ENCODE measurements at regions not wholly inside any gene's neighbourhood (a gene's known extent, or its start where the extent isn't known, plus 50 kb on each side); places are given as distances from the start of the nearest gene placed in this dataset.
"Not testable (repeated sequence)": the region's sequence is repeated elsewhere in the genome, so short reads cannot be mapped to it uniquely, and the experiment has no call there.

- Histone ChIP-seq H3K4me3 (ENCODE audit: insufficient read depth, low read depth, low read length) (no peak overlapping the region), H3K36me3 (replicated peaks; ENCODE audit: control insufficient read depth, insufficient read depth, low read length) (no peaks in the 10 kb centered on the region), H3K27me3 (ENCODE audit: control insufficient read depth, insufficient read depth, low read length) (no peaks in the 10 kb centered on the region)
- DNase-seq: no peak
Measured at GRCh38 chr2:223315813-223316212, 263.8 kb downstream of the KCNE4 start.

- Histone ChIP-seq H3K4me3 (ENCODE audit: insufficient read depth, low read depth, low read length) (no peak overlapping the region), H3K27me3 (ENCODE audit: control insufficient read depth, insufficient read depth, low read length) (no peaks in the 10 kb centered on the region), H3K36me3 (replicated peaks; ENCODE audit: control insufficient read depth, insufficient read depth, low read length) (no peaks in the 10 kb centered on the region)
- DNase-seq: no peak
Measured at GRCh38 chr2:223316342-223316741, 264.4 kb downstream of the KCNE4 start.

GRCh38 chr2:223319601-223320000 lies 267.6 kb downstream of the KCNE4 start:
- H3K4me3 ChIP-seq (ENCODE audit: insufficient read depth, low read depth, low read length): no peak overlapping the region
- no peak for DNase-seq
- H3K27me3 ChIP-seq (ENCODE audit: control insufficient read depth, insufficient read depth, low read length): no peaks in the 10 kb centered on the region
- no peaks in the 10 kb centered on the region for H3K36me3 ChIP-seq (replicated peaks; ENCODE audit: control insufficient read depth, insufficient read depth, low read length)

- Histone ChIP-seq H3K36me3 (replicated peaks; ENCODE audit: control insufficient read depth, insufficient read depth, low read length) (no peaks in the 10 kb centered on the region), H3K27me3 (ENCODE audit: control insufficient read depth, insufficient read depth, low read length) (no peaks in the 10 kb centered on the region), H3K4me3 (ENCODE audit: insufficient read depth, low read depth, low read length) (no peak overlapping the region)
- DNase-seq: no peak
Measured at GRCh38 chr2:223324402-223324801, 272.4 kb downstream of the KCNE4 start.

GRCh38 chr2:223328578-223328977 lies 273.6 kb downstream of the SCG2 start:
- Histone ChIP-seq H3K27me3 (ENCODE audit: control insufficient read depth, insufficient read depth, low read length) (no peaks in the 10 kb centered on the region), H3K36me3 (replicated peaks; ENCODE audit: control insufficient read depth, insufficient read depth, low read length) (no peaks in the 10 kb centered on the region), H3K4me3 (ENCODE audit: insufficient read depth, low read depth, low read length) (no peak overlapping the region)
- DNase-seq: no peak

GRCh38 chr2:223330747-223331146 lies 271.4 kb downstream of the SCG2 start:
- not testable (repeated sequence) for H3K4me3 ChIP-seq (ENCODE audit: insufficient read depth, low read depth, low read length)

GRCh38 chr2:223338016-223338415 lies 264.1 kb downstream of the SCG2 start:
- H3K4me3 ChIP-seq (ENCODE audit: insufficient read depth, low read depth, low read length): no peak overlapping the region
- DNase-seq: no peak
- no peaks in the 10 kb centered on the region for H3K36me3 ChIP-seq (replicated peaks; ENCODE audit: control insufficient read depth, insufficient read depth, low read length)
- H3K27me3 ChIP-seq (ENCODE audit: control insufficient read depth, insufficient read depth, low read length): no peaks in the 10 kb centered on the region

More at GRCh38 chr2:223330747-223331146, 271.4 kb downstream of the SCG2 start:
- H3K27me3 ChIP-seq (ENCODE audit: control insufficient read depth, insufficient read depth, low read length); H3K36me3 ChIP-seq (replicated peaks; ENCODE audit: control insufficient read depth, insufficient read depth, low read length); DNase-seq: not testable (repeated sequence)

- H3K4me3 ChIP-seq (ENCODE audit: insufficient read depth, low read depth, low read length): no peak overlapping the region
- no peak for DNase-seq
- no peaks in the 10 kb centered on the region for H3K36me3 ChIP-seq (replicated peaks; ENCODE audit: control insufficient read depth, insufficient read depth, low read length)
- H3K27me3 ChIP-seq (ENCODE audit: control insufficient read depth, insufficient read depth, low read length): no peaks in the 10 kb centered on the region
Measured at GRCh38 chr2:223357076-223357475, 245.1 kb downstream of the SCG2 start.

GRCh38 chr2:223363085-223363484 lies 239.1 kb downstream of the SCG2 start:
- H3K27me3 ChIP-seq (ENCODE audit: control insufficient read depth, insufficient read depth, low read length): no peaks in the 10 kb centered on the region
- no peak for DNase-seq
- no peaks in the 10 kb centered on the region for H3K36me3 ChIP-seq (replicated peaks; ENCODE audit: control insufficient read depth, insufficient read depth, low read length)
- H3K4me3 ChIP-seq (ENCODE audit: insufficient read depth, low read depth, low read length): no peak overlapping the region

GRCh38 chr2:223365158-223365679 lies 236.9 kb downstream of the SCG2 start:
- Histone ChIP-seq H3K4me3 (ENCODE audit: insufficient read depth, low read depth, low read length) (no peak overlapping the region), H3K27me3 (ENCODE audit: control insufficient read depth, insufficient read depth, low read length) (no peaks in the 10 kb centered on the region), H3K36me3 (replicated peaks; ENCODE audit: control insufficient read depth, insufficient read depth, low read length) (no peaks in the 10 kb centered on the region)
- no peak for DNase-seq

- H3K36me3 ChIP-seq (replicated peaks; ENCODE audit: control insufficient read depth, insufficient read depth, low read length): no peaks in the 10 kb centered on the region
- H3K4me3 ChIP-seq (ENCODE audit: insufficient read depth, low read depth, low read length): no peak overlapping the region
- DNase-seq: no peak
- no peaks in the 10 kb centered on the region for H3K27me3 ChIP-seq (ENCODE audit: control insufficient read depth, insufficient read depth, low read length)
Measured at GRCh38 chr2:223366566-223366965, 235.6 kb downstream of the SCG2 start.

GRCh38 chr2:223368481-223368880 lies 233.7 kb downstream of the SCG2 start:
- H3K4me3 ChIP-seq (ENCODE audit: insufficient read depth, low read depth, low read length): no peak overlapping the region
- H3K27me3 ChIP-seq (ENCODE audit: control insufficient read depth, insufficient read depth, low read length): no peaks in the 10 kb centered on the region
- H3K36me3 ChIP-seq (replicated peaks; ENCODE audit: control insufficient read depth, insufficient read depth, low read length): no peaks in the 10 kb centered on the region
- no peak for DNase-seq

GRCh38 chr2:223369889-223370288 lies 232.3 kb downstream of the SCG2 start:
- Histone ChIP-seq H3K4me3 (ENCODE audit: insufficient read depth, low read depth, low read length) (no peak overlapping the region), H3K36me3 (replicated peaks; ENCODE audit: control insufficient read depth, insufficient read depth, low read length) (no peaks in the 10 kb centered on the region), H3K27me3 (ENCODE audit: control insufficient read depth, insufficient read depth, low read length) (no peaks in the 10 kb centered on the region)
- DNase-seq: no peak

- Histone ChIP-seq H3K27me3 (ENCODE audit: control insufficient read depth, insufficient read depth, low read length) (no peaks in the 10 kb centered on the region), H3K4me3 (ENCODE audit: insufficient read depth, low read depth, low read length) (no peak overlapping the region), H3K36me3 (replicated peaks; ENCODE audit: control insufficient read depth, insufficient read depth, low read length) (no peaks in the 10 kb centered on the region)
- DNase-seq: no peak
Measured at GRCh38 chr2:223383315-223383714, 218.8 kb downstream of the SCG2 start.

- Histone ChIP-seq H3K27me3 (ENCODE audit: control insufficient read depth, insufficient read depth, low read length) (no peaks in the 10 kb centered on the region), H3K36me3 (replicated peaks; ENCODE audit: control insufficient read depth, insufficient read depth, low read length) (no peaks in the 10 kb centered on the region)
- no peak for DNase-seq
Measured at GRCh38 chr2:223386189-223386588, 216.0 kb downstream of the SCG2 start.

GRCh38 chr2:223386984-223387383 lies 215.2 kb downstream of the SCG2 start:
- Histone ChIP-seq H3K36me3 (replicated peaks; ENCODE audit: control insufficient read depth, insufficient read depth, low read length) (no peaks in the 10 kb centered on the region), H3K4me3 (ENCODE audit: insufficient read depth, low read depth, low read length) (no peak overlapping the region), H3K27me3 (ENCODE audit: control insufficient read depth, insufficient read depth, low read length) (no peaks in the 10 kb centered on the region)
- DNase-seq: no peak

More at GRCh38 chr2:223386189-223386588, 216.0 kb downstream of the SCG2 start:
- H3K4me3 ChIP-seq (ENCODE audit: insufficient read depth, low read depth, low read length): no peak overlapping the region

Measured in H7 (cell line).